SK-N-MC (cell line): ENCODE measurements at regions not wholly inside any gene's neighbourhood (a gene's known extent, or its start where the extent isn't known, plus 50 kb on each side); places are given as distances from the start of the nearest gene placed in this dataset.
"Not testable (repeated sequence)": the region's sequence is repeated elsewhere in the genome, so short reads cannot be mapped to it uniquely, and the experiment has no call there.

Source experiments
- DNase-seq: peaks from one replicate; pipeline ENCODE4 v3.0.0-alpha.2; 2011; ENCODE audit warnings: low read depth, low spot score
- H3K27ac ChIP-seq: fragments of 200-600 bp; sonication (generic); 2 replicates; pipeline ENCODE4 v1.5.1; 2016; ENCODE audit warnings: mixed run types
- H3K36me3 ChIP-seq: fragments of 200-600 bp; sonication (generic); 2 replicates; pipeline ENCODE4 v1.6.1; 2017; ENCODE audit warnings: antibody characterized with exemption, low read length, mixed read lengths; ENCODE audit not compliant: insufficient read depth
- H3K4me3 ChIP-seq: fragments of 200-600 bp; sonication (generic); 2 replicates; pipeline ENCODE4 v1.5.1; 2016
- H3K9ac ChIP-seq: fragments of 200-600 bp; sonication (generic); 2 replicates; pipeline ENCODE4 v1.8.0; 2017; ENCODE audit warnings: mixed run types, mixed read lengths; ENCODE audit not compliant: insufficient read length
- H3K9me3 ChIP-seq: fragments of 200-600 bp; sonication (generic); 2 replicates; pipeline ENCODE4 v1.6.1; 2017; ENCODE audit warnings: low read depth, mild to moderate bottlenecking, antibody characterized with exemption, low read length, moderate library complexity, mixed read lengths

DNA sequence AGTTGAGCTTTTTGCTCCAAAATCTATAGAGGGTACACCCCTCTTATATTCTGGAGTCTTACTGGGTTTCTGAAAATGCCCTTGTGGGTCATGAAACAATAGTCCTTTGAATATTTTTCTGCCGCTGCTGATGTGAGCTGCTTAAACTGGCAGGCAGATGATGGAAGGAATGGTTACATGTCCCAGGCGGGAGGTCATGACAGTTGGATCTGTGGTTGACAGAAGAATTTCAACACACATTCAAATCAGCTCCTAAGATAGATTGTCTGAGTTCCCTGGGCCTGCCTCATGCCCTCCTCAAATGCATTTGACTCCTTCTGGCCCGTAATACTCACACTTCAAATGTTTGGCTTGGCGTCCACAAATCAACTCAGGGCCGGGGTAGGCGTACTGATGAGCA, 105.0 kb upstream of the IKBKE start:
- not testable (repeated sequence) for H3K27ac ChIP-seq, H3K4me3 ChIP-seq, H3K9ac ChIP-seq, H3K36me3 ChIP-seq, DNase-seq, H3K9me3 ChIP-seq

DNA sequence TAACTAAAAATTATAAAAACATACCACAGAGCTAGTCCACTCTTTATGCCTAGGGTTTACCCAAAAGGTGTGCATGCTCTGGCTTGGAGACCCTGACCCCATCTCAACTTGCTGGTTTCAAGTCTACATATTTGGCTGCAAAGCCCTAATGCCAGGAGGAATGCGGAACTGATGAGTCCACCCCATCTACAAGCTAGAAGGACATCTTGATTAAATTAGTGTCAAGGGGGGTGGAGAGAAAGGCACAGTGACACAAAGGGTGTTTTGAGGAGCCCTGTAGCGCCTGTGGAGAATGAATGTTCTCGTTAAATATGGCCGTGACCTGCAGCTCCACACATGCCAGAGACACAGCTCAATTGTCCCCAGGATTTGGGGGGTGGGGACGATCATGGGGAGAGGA, 104.1 kb upstream of the IKBKE start:
- H3K9ac ChIP-seq, DNase-seq: not testable (repeated sequence)

DNA sequence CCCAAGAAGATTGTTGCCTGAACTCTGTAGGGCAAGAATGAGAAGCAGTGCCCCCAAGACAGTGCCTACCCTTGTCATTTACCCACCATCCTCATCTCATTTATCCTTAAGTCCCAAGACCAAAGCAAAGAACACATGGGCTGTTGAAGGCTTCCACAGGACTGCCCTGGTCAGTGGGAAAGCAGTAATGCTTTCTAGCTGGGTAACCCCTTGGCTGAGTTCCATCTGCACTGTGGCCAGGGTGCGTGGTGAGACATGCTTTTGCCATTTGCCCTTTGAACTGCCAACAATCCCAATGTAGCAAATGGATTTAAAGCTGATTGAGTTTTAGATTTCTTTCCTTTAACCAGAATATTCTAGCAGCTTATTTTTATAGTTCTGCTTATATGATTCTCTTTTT, 103.5 kb upstream of the IKBKE start:
- H3K4me3 ChIP-seq, H3K27ac ChIP-seq, H3K36me3 ChIP-seq, H3K9me3 ChIP-seq, DNase-seq, H3K9ac ChIP-seq: not testable (repeated sequence)

More for the DNA sequence above, 104.1 kb upstream of the IKBKE start:
- not testable (repeated sequence) for H3K9me3 ChIP-seq, H3K27ac ChIP-seq, H3K4me3 ChIP-seq, H3K36me3 ChIP-seq

DNA sequence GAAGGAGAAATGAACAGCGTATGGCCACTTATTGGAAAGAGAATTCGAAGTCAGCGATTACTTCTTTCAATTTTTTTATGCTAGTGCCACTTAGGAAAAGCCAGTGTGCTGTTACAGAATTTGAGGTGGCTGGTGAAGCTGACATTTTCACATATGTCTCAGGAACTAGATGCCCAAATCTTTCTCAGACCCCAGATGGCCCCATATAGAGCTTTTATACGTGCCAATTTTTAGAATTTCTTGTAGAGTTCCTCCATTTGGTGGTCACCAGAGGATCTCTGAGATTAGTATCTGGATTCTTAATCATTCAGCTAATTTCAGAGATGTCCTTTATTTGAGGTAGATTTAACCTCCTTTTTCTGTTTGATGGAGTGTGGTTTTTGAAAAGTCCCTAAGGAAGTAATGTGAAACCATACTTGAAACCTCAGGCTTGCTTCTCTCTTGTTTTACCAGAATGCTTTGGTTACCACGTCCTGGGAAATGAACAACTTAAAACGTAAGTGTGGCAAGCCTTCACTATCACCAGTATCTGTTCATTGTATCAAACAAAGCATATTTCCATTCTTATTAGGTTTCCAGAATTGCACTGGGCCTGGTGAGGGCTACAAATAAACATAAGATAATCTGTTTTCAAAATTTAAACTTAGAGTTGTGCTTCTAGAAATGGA, 102.2 kb upstream of the IKBKE start:
- H3K36me3 ChIP-seq, H3K4me3 ChIP-seq, H3K9ac ChIP-seq, H3K9me3 ChIP-seq, DNase-seq, H3K27ac ChIP-seq: not testable (repeated sequence)

DNA sequence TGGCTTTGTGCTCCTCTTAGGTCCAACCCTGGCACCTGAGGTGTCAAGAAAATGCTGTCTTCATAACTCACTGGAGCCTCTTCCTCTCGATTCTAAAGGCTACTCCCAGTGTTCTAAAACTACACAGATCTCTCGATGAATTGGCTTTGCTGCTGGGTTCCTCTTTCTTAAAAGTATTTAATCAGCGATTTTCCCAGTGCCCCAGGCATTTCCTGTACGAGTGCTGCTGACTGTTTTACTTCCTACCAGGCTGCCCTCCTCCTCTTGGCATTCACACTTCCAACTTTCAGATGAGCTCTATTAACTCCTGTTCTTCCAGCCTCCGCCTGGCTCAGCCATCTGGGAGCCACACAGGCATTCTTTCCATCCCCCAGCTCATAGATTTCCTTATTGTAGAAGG, 95.6 kb upstream of the IKBKE start:
- not testable (repeated sequence) for H3K4me3 ChIP-seq, H3K36me3 ChIP-seq, H3K9me3 ChIP-seq, H3K9ac ChIP-seq, H3K27ac ChIP-seq, DNase-seq

DNA sequence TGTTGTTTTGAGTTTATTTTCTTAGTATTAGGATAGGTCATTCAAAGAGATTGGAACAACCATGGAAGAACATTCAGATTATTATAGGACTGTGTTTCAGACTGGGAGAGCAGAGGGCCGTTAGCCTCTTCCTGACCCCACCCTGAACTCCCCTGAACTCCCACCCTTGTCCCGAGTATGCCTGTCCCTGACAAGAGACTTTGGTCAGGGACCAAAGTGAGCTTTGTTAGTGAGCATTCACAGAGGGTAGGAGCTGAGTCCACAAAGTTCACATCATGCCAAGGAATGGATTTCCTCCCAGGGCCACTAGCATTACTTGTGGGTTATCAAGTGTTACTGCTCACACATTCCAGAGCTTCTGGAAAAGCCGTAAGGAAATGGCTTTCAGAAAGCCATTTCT, 94.7 kb upstream of the IKBKE start:
- peak overlapping the region; percentile 68; the same call in 1 of the 2 replicates for H3K27ac ChIP-seq

DNA sequence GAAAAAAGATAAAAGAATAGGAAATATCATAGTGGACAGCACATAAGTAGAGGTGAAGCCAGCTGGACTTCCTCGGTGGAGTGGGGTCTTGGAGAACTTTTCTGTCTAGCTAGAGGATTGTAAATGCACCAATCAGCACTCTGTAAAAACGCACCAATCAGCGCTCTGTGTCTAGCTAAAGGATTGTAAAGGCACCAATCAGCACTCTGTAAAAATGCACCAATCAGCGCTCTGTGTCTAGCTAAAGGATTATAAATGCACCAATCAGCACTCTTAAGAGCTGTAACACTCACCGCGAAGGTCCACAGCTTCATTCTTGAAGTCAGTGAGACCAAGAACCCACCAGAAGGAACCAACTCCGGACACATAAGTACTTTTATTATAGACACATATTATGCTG, 91.8 kb upstream of the IKBKE start:
- not testable (repeated sequence) for H3K9me3 ChIP-seq, H3K36me3 ChIP-seq, DNase-seq, H3K4me3 ChIP-seq, H3K27ac ChIP-seq, H3K9ac ChIP-seq

More for the DNA sequence above, 94.7 kb upstream of the IKBKE start:
- DNase-seq, H3K36me3 ChIP-seq, H3K9me3 ChIP-seq, H3K9ac ChIP-seq, H3K4me3 ChIP-seq: not testable (repeated sequence)

DNA sequence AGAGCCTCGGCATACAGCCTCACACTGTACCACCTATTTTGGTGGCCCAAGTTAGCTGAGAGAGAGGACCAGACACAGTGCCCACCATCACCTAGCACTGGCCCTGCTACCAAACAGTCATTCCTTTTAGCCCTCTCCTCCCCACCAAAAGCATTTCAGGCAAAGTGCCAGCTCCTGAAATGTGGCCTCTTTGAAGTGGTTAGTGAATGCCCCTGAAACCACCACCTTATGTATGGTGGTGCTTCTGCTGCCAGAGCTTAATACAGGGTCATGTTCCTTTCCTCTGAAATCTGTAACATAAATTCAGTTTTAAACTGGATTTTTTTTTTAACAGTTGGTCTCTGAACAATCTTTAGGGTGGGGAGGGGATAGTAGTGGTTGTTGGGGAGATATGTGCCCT, 91.0 kb upstream of the IKBKE start:
- not testable (repeated sequence) for H3K9ac ChIP-seq, H3K27ac ChIP-seq, H3K4me3 ChIP-seq, DNase-seq, H3K9me3 ChIP-seq, H3K36me3 ChIP-seq

DNA sequence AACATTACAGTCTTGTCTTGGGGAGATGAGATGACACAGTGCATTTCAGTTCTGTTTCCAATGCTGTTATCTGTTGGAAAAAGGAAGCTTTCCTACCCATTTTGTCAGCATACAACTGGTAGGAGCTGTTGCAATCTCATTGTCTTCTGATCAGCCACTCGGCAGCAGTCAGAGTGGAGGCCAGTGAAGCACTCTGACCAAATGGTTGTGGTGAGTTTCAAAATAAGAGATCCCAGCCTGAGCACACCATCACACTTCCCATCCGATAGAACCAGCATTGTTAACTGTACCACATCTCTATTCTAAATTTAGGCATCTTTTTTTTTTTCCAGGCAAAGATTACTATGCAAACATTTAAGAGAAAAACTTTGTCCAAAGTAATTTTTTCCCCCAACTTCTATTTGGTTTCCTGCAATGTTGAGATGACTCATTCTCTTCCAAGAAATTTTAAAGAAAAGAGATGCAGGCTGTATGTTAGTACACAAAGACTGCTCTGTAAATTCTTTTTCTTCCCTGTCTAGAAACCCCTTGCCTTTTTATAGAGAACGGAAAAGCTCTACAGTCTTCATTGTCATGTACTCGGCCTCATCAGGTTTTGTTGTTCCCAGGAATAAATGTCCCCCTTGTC, 90.0 kb upstream of the IKBKE start:
- not testable (repeated sequence) for H3K27ac ChIP-seq, H3K9me3 ChIP-seq, DNase-seq, H3K9ac ChIP-seq, H3K4me3 ChIP-seq, H3K36me3 ChIP-seq

DNA sequence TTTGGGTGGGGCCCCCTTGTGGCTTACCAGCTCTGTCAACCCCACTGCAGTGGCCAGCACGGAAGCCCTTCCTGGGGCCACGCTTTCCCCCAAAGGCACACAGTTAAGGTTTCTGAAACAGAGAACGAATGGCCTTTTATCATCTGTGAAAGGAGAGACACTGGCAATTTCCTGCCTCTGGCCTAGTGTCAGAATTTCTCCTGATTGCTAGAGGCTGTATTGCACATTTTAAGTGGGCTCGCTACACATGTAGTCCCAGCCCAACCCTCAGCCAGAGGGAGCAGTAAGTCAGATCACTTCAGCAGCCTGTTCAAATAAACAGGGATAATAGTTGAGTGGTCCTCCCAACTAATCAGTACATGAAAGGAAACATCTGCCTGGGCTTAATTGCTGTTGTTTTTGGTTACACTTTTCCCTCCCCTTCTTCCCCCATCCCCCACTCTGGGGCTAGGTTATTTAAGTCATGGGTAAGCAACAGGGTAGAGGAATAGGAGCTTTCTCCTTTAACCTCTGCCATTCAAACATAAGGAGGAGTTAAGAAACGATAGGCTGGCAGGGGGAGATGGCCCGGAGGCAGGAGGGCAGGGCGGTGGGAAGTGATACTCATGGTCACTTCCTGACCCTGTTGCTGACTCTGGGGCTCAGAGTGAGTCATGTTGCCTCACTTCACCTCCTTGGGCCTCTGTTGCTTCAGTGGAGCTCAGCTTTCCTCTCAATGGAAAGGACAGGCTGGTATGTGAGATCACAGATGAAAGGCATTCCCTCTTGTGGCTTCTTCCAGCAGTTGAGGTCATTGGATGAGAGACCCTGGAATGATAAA, 89.3 kb upstream of the IKBKE start:
- H3K4me3 ChIP-seq, H3K27ac ChIP-seq, H3K9me3 ChIP-seq, H3K36me3 ChIP-seq, DNase-seq, H3K9ac ChIP-seq: not testable (repeated sequence)

DNA sequence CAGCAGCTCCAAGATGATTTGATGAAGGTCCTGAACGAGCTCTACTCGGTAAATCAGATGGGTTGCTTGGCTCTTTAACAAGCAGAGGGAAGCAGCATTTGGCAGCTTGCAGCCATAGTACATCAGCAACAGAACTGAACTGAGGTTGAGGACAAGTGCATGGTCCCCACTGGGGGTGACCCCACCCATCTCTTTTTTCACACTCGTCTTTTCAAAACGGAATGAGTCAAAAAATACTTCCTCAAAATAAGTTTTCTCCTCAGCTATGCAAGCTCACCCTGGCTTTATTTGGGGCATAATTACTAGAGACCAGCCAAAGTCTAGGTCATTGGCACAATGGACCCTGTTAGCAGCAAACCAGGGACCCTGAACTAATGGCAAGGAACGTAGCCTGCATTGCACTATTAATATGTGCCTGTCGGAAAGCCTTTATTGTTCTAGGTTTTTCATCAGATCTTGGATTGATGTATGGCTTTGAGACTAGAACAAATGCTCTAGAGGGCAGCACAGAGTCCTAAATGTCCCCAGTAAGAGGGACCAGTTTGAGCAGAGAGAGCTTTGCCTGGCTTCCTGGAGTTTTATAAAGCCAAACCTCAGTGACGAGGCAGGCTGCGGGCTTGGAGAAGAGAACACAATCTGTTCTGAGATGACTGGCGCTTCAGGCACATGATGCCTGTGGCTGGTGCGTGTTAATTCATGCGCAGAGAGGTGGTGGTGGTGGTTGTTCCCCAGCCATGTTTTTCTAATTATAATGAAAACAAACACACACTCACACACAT, 86.1 kb upstream of the IKBKE start:
- not testable (repeated sequence) for DNase-seq, H3K9me3 ChIP-seq

DNA sequence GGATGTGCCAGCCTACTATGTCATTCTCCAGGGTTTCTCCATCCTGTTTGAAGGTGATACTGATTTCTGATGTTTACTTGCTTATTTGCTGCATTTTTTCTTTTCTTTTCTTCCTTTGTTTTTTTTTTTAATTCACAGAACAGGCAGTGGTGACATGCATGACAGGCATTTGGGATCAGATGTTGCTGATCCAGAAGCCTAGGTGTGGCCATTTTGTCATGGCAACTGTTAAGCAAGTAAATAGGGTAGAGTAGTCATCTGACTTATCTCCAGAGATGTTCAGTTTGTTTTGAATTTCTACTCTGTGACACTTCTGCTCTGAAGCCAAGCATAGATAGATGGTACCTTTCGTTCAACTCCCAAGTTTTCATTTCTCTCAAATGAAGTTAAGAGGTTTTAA, 85.4 kb upstream of the IKBKE start:
- H3K9me3 ChIP-seq, DNase-seq, H3K9ac ChIP-seq, H3K27ac ChIP-seq, H3K4me3 ChIP-seq, H3K36me3 ChIP-seq: not testable (repeated sequence)

More for the DNA sequence above, 86.1 kb upstream of the IKBKE start:
- not testable (repeated sequence) for H3K9ac ChIP-seq, H3K4me3 ChIP-seq, H3K27ac ChIP-seq, H3K36me3 ChIP-seq

DNA sequence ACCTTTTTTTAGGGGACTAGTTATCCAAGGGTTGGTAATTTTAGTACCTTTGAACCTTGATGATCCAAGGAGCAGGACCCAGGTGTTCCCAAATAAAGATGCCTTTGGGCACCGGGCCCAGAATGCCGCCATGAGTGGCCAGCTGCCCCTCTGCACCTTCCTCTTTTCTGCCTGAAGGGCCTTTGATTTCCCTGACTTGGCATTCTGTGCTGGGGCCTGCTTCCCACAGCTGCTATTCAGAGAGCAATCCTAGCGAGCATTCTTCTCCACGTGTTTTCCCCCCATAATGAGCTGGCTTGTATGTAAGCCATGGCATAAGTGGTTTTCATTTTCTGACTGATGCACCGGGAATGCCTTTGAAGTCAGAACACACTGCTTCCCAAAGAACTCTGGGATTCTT, 82.6 kb upstream of the IKBKE start:
- H3K9me3 ChIP-seq, DNase-seq, H3K9ac ChIP-seq, H3K36me3 ChIP-seq, H3K27ac ChIP-seq, H3K4me3 ChIP-seq: not testable (repeated sequence)

DNA sequence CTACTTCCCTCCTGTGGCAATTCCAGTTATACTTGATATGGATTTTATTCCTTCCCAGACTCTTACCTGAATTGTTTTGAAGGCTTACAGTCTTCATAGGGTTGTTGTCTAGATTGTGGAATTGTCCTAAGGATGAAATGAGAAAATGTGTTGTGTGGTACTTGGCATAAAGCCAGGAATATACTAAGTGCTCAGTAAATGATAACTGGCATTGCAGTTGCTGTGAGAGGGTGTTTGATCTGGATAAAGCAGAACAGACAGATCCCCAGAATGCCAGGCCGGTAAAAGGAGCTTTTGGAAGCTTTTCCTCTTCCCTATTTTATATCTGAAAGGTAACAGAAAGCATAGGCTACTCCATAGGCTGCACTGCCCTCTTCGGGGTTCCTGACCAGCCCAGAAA, 78.4 kb upstream of the IKBKE start:
- H3K9me3 ChIP-seq, H3K9ac ChIP-seq, H3K27ac ChIP-seq, DNase-seq, H3K36me3 ChIP-seq, H3K4me3 ChIP-seq: not testable (repeated sequence)
